ENCODE measurements at regions not wholly inside any gene's neighbourhood (a gene's known extent, or its start where the extent isn't known, plus 50 kb on each side); places are given as distances from the start of the nearest gene placed in this dataset.

GRCh38 chr2:226560325-226560724, 239.3 kb downstream of the IRS1 start:
- TF ChIP-seq CTCF (IDR thresholded peaks at IDR 0.05; ENCODE audit: insufficient read depth, low read length, poor library complexity, severe bottlenecking), result no peak
- DNase-seq (ENCODE audit: extremely low read depth, insufficient read length), result no peak
- Histone ChIP-seq H3K36me3 (ENCODE audit: control insufficient read depth, insufficient read depth, low read length) (no peaks in the 10 kb centered on the region), H3K4me3 (replicated peaks; ENCODE audit: low read depth, low read length) (no peak overlapping the region), H3K27me3 (replicated peaks; ENCODE audit: control insufficient read depth, insufficient read depth, low read length) (no peaks in the 10 kb centered on the region)

GRCh38 chr2:226559536-226559935, 240.1 kb downstream of the IRS1 start:
- TF ChIP-seq CTCF (IDR thresholded peaks at IDR 0.05; ENCODE audit: insufficient read depth, low read length, poor library complexity, severe bottlenecking), result no peak
- H3K36me3 ChIP-seq (ENCODE audit: control insufficient read depth, insufficient read depth, low read length), result no peaks in the 10 kb centered on the region
- no peak overlapping the region for H3K4me3 ChIP-seq (replicated peaks; ENCODE audit: low read depth, low read length)
- no peak for DNase-seq (ENCODE audit: extremely low read depth, insufficient read length)
- H3K27me3 ChIP-seq (replicated peaks; ENCODE audit: control insufficient read depth, insufficient read depth, low read length), result no peaks in the 10 kb centered on the region

- Histone ChIP-seq H3K4me3 (replicated peaks; ENCODE audit: low read depth, low read length) (no peak overlapping the region), H3K27me3 (replicated peaks; ENCODE audit: control insufficient read depth, insufficient read depth, low read length) (no peaks in the 10 kb centered on the region), H3K36me3 (ENCODE audit: control insufficient read depth, insufficient read depth, low read length) (no peaks in the 10 kb centered on the region)
- TF ChIP-seq CTCF (IDR thresholded peaks at IDR 0.05; ENCODE audit: insufficient read depth, low read length, poor library complexity, severe bottlenecking), result no peak
- no peak for DNase-seq (ENCODE audit: extremely low read depth, insufficient read length)
Measured at GRCh38 chr2:226558418-226558817, 241.2 kb downstream of the IRS1 start.

- no peak for DNase-seq (ENCODE audit: extremely low read depth, insufficient read length)
- Histone ChIP-seq H3K36me3 (ENCODE audit: control insufficient read depth, insufficient read depth, low read length) (no peaks in the 10 kb centered on the region), H3K27me3 (replicated peaks; ENCODE audit: control insufficient read depth, insufficient read depth, low read length) (no peaks in the 10 kb centered on the region), H3K4me3 (replicated peaks; ENCODE audit: low read depth, low read length) (no peak overlapping the region)
- no peak for TF ChIP-seq CTCF (IDR thresholded peaks at IDR 0.05; ENCODE audit: insufficient read depth, low read length, poor library complexity, severe bottlenecking)
Measured at GRCh38 chr2:226556050-226556449, 243.6 kb downstream of the IRS1 start.

GRCh38 chr2:226554701-226555100, 244.9 kb downstream of the IRS1 start:
- no peak for DNase-seq (ENCODE audit: extremely low read depth, insufficient read length)
- Histone ChIP-seq H3K36me3 (ENCODE audit: control insufficient read depth, insufficient read depth, low read length) (no peaks in the 10 kb centered on the region), H3K4me3 (replicated peaks; ENCODE audit: low read depth, low read length) (no peak overlapping the region), H3K27me3 (replicated peaks; ENCODE audit: control insufficient read depth, insufficient read depth, low read length) (no peaks in the 10 kb centered on the region)
- no peak for TF ChIP-seq CTCF (IDR thresholded peaks at IDR 0.05; ENCODE audit: insufficient read depth, low read length, poor library complexity, severe bottlenecking)

GRCh38 chr2:226553333-226553732, 246.3 kb downstream of the IRS1 start:
- no peak for TF ChIP-seq CTCF (IDR thresholded peaks at IDR 0.05; ENCODE audit: insufficient read depth, low read length, poor library complexity, severe bottlenecking)

More at GRCh38 chr2:226553333-226553732, 246.3 kb downstream of the IRS1 start:
- Histone ChIP-seq H3K36me3 (ENCODE audit: control insufficient read depth, insufficient read depth, low read length) (no peaks in the 10 kb centered on the region), H3K4me3 (replicated peaks; ENCODE audit: low read depth, low read length) (no peak overlapping the region), H3K27me3 (replicated peaks; ENCODE audit: control insufficient read depth, insufficient read depth, low read length) (no peaks in the 10 kb centered on the region)
- DNase-seq (ENCODE audit: extremely low read depth, insufficient read length), result no peak

Data from GM06990 (cell line).